GM23338 (cell line): ENCODE measurements at regions not wholly inside any gene's neighbourhood (a gene's known extent, or its start where the extent isn't known, plus 50 kb on each side); places are given as distances from the start of the nearest gene placed in this dataset.

Experiments
- ATAC-seq: fragments of 200-7000 bp; cut with Tn5 transposase; 3 replicates; pipeline ENCODE4 v1.9.1; 2020
- DNase-seq: peaks from one replicate; pipeline ENCODE4 v3.0.0-alpha.2; 2015; ENCODE audit warnings: low spot score
- H2AFZ ChIP-seq: fragments of 200-600 bp; sonication (generic); 2 replicates; pipeline ENCODE4 v1.8.0; 2016; ENCODE audit warnings: antibody characterized with exemption, mild to moderate bottlenecking, moderate library complexity
- H3F3A ChIP-seq: fragments of 200-600 bp; sonication (generic); replicated peaks from 2 replicates; pipeline ENCODE4 v1.8.0; 2017; ENCODE audit warnings: antibody characterized with exemption, mixed run types, low read depth
- H3K27ac ChIP-seq: fragments of 200-600 bp; sonication (generic); 2 replicates; pipeline ENCODE4 v1.6.1; 2016; ENCODE audit warnings: low read depth
- H3K27me3 ChIP-seq: fragments of 200-600 bp; sonication (generic); 2 replicates; pipeline ENCODE4 v1.8.0; 2016; ENCODE audit warnings: mild to moderate bottlenecking, mixed run types, moderate library complexity; ENCODE audit not compliant: insufficient read depth
- H3K36me3 ChIP-seq: fragments of 200-600 bp; sonication (generic); 2 replicates; pipeline ENCODE4 v1.8.0; 2016; ENCODE audit warnings: mild to moderate bottlenecking; ENCODE audit not compliant: insufficient read depth
- H3K4me1 ChIP-seq: fragments of 200-600 bp; sonication (generic); 2 replicates; pipeline ENCODE4 v1.8.0; 2016; ENCODE audit warnings: mild to moderate bottlenecking, moderate library complexity; ENCODE audit not compliant: insufficient read depth
- H3K4me2 ChIP-seq: fragments of 200-600 bp; sonication (generic); 2 replicates; pipeline ENCODE4 v1.7.1; 2017; ENCODE audit warnings: mixed run types
- H3K4me3 ChIP-seq: fragments of 200-600 bp; sonication (generic); 2 replicates; pipeline ENCODE4 v1.6.1; 2016; ENCODE audit warnings: mixed run types
- H3K79me2 ChIP-seq: fragments of 200-600 bp; sonication (generic); replicated peaks from 2 replicates; pipeline ENCODE4 v1.8.0; 2017; ENCODE audit warnings: mild to moderate bottlenecking; ENCODE audit not compliant: insufficient read depth
- H3K9me2 ChIP-seq: fragments of 200-600 bp; sonication (generic); 2 replicates; pipeline ENCODE4 v1.8.0; 2017; ENCODE audit not compliant: insufficient read depth
- H4K20me1 ChIP-seq: fragments of 200-600 bp; sonication (generic); replicated peaks from 2 replicates; pipeline ENCODE4 v1.8.0; 2017; ENCODE audit warnings: mild to moderate bottlenecking; ENCODE audit not compliant: insufficient read depth
- H3K27ac Mint-ChIP-seq: 2 replicates; pipeline ENCODE4 v1.8.0; 2020; ENCODE audit warnings: inconsistent platforms, mild to moderate bottlenecking, moderate library complexity, mixed read lengths
- H3K27me3 Mint-ChIP-seq: 3 replicates; pipeline ENCODE4 v1.8.0; 2022; ENCODE audit warnings: low read depth, mild to moderate bottlenecking, moderate library complexity, mixed read lengths, inconsistent platforms; ENCODE audit not compliant: insufficient read depth, poor library complexity
- H3K36me3 Mint-ChIP-seq: 3 replicates; pipeline ENCODE4 v1.8.0; 2021; ENCODE audit warnings: low read depth, mild to moderate bottlenecking, inconsistent platforms, moderate library complexity, mixed read lengths
- H3K4me1 Mint-ChIP-seq: 3 replicates; pipeline ENCODE4 v1.8.0; 2020; ENCODE audit warnings: mild to moderate bottlenecking, inconsistent platforms, mixed read lengths
- H3K4me3 Mint-ChIP-seq: 3 replicates; pipeline ENCODE4 v1.8.0; 2021; ENCODE audit warnings: moderate library complexity, mild to moderate bottlenecking, inconsistent platforms, mixed read lengths
- H3K9me3 Mint-ChIP-seq: 3 replicates; pipeline ENCODE4 v1.8.0; 2020; ENCODE audit warnings: moderate library complexity, mild to moderate bottlenecking, inconsistent platforms, mixed read lengths
- CREB1 ChIP-seq: fragments of 250-450 bp; sonication (Bioruptor Pico); IDR thresholded peaks from 2 replicates; pipeline ENCODE4 v1.5.0; 2020; ENCODE audit warnings: low read depth, mild to moderate bottlenecking, moderate library complexity
- EZH2 ChIP-seq: fragments of 200-600 bp; sonication (generic); IDR thresholded peaks from one replicate; pipeline ENCODE4 v1.8.0; 2017; ENCODE audit warnings: antibody characterized with exemption, mild to moderate bottlenecking, low read depth; ENCODE audit not compliant: unreplicated experiment
- EZH2phosphoT487 ChIP-seq: fragments of 200-600 bp; sonication (generic); IDR thresholded peaks from one replicate; pipeline ENCODE4 v1.8.1; 2018; ENCODE audit warnings: antibody characterized with exemption; ENCODE audit not compliant: unreplicated experiment
- JUNB ChIP-seq: IDR thresholded peaks from one replicate; pipeline ENCODE4 v1.6.1; 2016; ENCODE audit warnings: antibody characterized with exemption; ENCODE audit not compliant: unreplicated experiment
- NANOG ChIP-seq: IDR thresholded peaks from 2 replicates; pipeline ENCODE4 v1.6.1; 2016; ENCODE audit warnings: antibody characterized with exemption, borderline replicate concordance
- STAT1 ChIP-seq: IDR thresholded peaks from one replicate; pipeline ENCODE4 v1.6.1; 2016; ENCODE audit warnings: antibody characterized with exemption; ENCODE audit not compliant: unreplicated experiment
- ZNF114 ChIP-seq: fragments of 250-450 bp; sonication (Bioruptor Pico); IDR thresholded peaks from 2 replicates; pipeline ENCODE4 v1.5.0; 2020; ENCODE audit warnings: mild to moderate bottlenecking, moderate library complexity
- TF ChIP-seq, protein P1 (sequence below): IDR thresholded peaks from one replicate; pipeline ENCODE4 v1.6.1; 2018; ENCODE audit warnings: antibody characterized with exemption; ENCODE audit not compliant: unreplicated experiment
- TF ChIP-seq, protein P2 (sequence below): IDR thresholded peaks from 2 replicates; pipeline ENCODE4 v1.6.1; 2016; ENCODE audit warnings: antibody characterized with exemption
- TF ChIP-seq, protein P3 (sequence below): fragments of 250-450 bp; sonication (Bioruptor Pico); IDR thresholded peaks from 2 replicates; pipeline ENCODE4 v1.5.0; 2020; ENCODE audit warnings: mild to moderate bottlenecking, moderate library complexity

DNA sequence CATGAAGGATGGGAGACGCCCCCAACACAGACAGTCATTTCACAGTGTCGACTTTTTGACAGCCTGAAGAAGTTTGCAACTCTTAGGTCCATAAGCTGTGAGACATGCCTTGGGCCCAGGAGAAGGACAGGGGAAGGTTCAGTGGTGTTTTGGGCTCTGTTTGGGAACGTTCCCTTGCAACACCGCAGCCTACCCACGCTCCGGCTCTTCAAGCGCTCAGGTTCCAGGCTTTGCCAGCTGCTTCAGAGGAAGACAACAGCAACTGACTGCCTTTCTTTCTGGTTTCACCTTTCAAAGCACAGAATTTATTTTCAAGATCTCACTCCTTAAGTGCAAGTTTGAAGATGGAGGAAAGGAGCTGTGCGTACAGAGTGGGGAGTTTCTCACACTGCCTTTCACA lies 575.8 kb upstream of the B3GAT1 start (continued):
- TF ChIP-seq JUNB: no peak
- no peak for TF ChIP-seq EZH2
- TF ChIP-seq, protein P1, sequence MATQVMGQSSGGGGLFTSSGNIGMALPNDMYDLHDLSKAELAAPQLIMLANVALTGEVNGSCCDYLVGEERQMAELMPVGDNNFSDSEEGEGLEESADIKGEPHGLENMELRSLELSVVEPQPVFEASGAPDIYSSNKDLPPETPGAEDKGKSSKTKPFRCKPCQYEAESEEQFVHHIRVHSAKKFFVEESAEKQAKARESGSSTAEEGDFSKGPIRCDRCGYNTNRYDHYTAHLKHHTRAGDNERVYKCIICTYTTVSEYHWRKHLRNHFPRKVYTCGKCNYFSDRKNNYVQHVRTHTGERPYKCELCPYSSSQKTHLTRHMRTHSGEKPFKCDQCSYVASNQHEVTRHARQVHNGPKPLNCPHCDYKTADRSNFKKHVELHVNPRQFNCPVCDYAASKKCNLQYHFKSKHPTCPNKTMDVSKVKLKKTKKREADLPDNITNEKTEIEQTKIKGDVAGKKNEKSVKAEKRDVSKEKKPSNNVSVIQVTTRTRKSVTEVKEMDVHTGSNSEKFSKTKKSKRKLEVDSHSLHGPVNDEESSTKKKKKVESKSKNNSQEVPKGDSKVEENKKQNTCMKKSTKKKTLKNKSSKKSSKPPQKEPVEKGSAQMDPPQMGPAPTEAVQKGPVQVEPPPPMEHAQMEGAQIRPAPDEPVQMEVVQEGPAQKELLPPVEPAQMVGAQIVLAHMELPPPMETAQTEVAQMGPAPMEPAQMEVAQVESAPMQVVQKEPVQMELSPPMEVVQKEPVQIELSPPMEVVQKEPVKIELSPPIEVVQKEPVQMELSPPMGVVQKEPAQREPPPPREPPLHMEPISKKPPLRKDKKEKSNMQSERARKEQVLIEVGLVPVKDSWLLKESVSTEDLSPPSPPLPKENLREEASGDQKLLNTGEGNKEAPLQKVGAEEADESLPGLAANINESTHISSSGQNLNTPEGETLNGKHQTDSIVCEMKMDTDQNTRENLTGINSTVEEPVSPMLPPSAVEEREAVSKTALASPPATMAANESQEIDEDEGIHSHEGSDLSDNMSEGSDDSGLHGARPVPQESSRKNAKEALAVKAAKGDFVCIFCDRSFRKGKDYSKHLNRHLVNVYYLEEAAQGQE: no peak

DNA sequence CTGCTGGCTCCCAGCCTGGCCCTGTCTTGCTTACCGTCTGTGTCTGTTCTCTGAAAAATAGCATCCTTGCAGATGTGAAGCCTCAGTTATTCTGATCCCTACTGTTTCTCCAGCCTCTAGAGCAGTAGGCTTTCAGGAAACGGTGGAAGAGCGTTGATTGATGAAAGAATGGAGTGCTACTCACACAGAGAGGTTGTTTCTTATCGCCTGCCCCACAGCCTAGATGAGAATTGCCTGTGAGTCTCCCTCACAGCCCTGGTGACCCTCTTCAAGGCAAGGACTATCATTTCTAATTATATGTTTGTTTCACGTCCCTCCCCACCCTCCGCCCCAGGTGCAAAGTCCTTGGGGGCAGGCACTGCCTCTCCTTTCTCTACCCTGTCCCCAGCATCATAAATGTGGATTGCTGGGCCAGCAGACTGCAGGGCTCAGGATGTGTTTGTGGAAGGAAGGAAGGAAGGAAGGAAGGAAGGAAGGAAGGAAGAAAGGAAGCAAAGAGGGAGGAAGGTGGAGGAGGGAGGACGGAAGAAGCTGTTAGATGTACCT lies 575.3 kb upstream of the B3GAT1 start:
- Histone ChIP-seq H3K79me2 (no peaks in the 10 kb centered on the region), H3K4me1 (peaks cover 16% of the 10 kb centered on the region), H3K9me2 (peaks cover 2% of the 10 kb centered on the region; the same call in 1 of the 2 replicates), H3K27ac (no peak overlapping the region), H3K4me3 (no peak overlapping the region), H3K36me3 (no peaks in the 10 kb centered on the region), H2AFZ (no peak overlapping the region; the same call in 1 of the 2 replicates), H3K27me3 (no peaks in the 10 kb centered on the region), H4K20me1 (no peaks in the 10 kb centered on the region), H3F3A (peaks cover 5% of the 10 kb centered on the region; the same call in 1 of the 2 replicates), H3K4me2 (no peak overlapping the region)
- H3K4me3 Mint-ChIP-seq: no peak overlapping the region
- H3K9me3 Mint-ChIP-seq: no peaks in the 10 kb centered on the region
- H3K4me1 Mint-ChIP-seq: peaks cover 53% of the 10 kb centered on the region
- H3K27me3 Mint-ChIP-seq: no peaks in the 10 kb centered on the region
- ATAC-seq (no peak), DNase-seq (no peak)
- H3K36me3 Mint-ChIP-seq: no peaks in the 10 kb centered on the region; the same call in 2 of the 3 replicates
- no peak overlapping the region for H3K27ac Mint-ChIP-seq
- TF ChIP-seq, protein P2, sequence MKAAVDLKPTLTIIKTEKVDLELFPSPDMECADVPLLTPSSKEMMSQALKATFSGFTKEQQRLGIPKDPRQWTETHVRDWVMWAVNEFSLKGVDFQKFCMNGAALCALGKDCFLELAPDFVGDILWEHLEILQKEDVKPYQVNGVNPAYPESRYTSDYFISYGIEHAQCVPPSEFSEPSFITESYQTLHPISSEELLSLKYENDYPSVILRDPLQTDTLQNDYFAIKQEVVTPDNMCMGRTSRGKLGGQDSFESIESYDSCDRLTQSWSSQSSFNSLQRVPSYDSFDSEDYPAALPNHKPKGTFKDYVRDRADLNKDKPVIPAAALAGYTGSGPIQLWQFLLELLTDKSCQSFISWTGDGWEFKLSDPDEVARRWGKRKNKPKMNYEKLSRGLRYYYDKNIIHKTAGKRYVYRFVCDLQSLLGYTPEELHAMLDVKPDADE: no peak
- no peak for TF ChIP-seq ZNF114
- no peak for TF ChIP-seq JUNB
- TF ChIP-seq CREB1 (CRISPR knock-in tag): no peak
- no peak for TF ChIP-seq NANOG
- TF ChIP-seq, protein P1: no peak
- TF ChIP-seq STAT1: no peak
- TF ChIP-seq EZH2: no peak
- TF ChIP-seq EZH2phosphoT487: no peak
- TF ChIP-seq, protein P3, sequence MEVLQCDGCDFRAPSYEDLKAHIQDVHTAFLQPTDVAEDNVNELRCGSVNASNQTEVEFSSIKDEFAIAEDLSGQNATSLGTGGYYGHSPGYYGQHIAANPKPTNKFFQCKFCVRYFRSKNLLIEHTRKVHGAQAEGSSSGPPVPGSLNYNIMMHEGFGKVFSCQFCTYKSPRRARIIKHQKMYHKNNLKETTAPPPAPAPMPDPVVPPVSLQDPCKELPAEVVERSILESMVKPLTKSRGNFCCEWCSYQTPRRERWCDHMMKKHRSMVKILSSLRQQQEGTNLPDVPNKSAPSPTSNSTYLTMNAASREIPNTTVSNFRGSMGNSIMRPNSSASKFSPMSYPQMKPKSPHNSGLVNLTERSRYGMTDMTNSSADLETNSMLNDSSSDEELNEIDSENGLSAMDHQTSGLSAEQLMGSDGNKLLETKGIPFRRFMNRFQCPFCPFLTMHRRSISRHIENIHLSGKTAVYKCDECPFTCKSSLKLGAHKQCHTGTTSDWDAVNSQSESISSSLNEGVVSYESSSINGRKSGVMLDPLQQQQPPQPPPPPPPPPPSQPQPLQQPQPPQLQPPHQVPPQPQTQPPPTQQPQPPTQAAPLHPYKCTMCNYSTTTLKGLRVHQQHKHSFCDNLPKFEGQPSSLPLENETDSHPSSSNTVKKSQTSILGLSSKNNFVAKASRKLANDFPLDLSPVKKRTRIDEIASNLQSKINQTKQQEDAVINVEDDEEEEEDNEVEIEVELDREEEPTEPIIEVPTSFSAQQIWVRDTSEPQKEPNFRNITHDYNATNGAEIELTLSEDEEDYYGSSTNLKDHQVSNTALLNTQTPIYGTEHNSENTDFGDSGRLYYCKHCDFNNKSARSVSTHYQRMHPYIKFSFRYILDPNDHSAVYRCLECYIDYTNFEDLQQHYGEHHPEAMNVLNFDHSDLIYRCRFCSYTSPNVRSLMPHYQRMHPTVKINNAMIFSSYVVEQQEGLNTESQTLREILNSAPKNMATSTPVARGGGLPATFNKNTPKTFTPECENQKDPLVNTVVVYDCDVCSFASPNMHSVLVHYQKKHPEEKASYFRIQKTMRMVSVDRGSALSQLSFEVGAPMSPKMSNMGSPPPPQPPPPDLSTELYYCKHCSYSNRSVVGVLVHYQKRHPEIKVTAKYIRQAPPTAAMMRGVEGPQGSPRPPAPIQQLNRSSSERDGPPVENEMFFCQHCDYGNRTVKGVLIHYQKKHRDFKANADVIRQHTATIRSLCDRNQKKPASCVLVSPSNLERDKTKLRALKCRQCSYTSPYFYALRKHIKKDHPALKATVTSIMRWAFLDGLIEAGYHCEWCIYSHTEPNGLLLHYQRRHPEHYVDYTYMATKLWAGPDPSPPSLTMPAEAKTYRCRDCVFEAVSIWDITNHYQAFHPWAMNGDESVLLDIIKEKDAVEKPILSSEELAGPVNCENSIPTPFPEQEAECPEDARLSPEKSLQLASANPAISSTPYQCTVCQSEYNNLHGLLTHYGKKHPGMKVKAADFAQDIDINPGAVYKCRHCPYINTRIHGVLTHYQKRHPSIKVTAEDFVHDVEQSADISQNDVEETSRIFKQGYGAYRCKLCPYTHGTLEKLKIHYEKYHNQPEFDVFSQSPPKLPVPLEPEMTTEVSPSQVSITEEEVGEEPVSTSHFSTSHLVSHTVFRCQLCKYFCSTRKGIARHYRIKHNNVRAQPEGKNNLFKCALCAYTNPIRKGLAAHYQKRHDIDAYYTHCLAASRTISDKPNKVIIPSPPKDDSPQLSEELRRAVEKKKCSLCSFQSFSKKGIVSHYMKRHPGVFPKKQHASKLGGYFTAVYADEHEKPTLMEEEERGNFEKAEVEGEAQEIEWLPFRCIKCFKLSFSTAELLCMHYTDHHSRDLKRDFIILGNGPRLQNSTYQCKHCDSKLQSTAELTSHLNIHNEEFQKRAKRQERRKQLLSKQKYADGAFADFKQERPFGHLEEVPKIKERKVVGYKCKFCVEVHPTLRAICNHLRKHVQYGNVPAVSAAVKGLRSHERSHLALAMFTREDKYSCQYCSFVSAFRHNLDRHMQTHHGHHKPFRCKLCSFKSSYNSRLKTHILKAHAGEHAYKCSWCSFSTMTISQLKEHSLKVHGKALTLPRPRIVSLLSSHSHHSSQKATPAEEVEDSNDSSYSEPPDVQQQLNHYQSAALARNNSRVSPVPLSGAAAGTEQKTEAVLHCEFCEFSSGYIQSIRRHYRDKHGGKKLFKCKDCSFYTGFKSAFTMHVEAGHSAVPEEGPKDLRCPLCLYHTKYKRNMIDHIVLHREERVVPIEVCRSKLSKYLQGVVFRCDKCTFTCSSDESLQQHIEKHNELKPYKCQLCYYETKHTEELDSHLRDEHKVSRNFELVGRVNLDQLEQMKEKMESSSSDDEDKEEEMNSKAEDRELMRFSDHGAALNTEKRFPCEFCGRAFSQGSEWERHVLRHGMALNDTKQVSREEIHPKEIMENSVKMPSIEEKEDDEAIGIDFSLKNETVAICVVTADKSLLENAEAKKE (CRISPR knock-in tag): no peak
